A549 (cell line): ENCODE measurements at regions not wholly inside any gene's neighbourhood (a gene's known extent, or its start where the extent isn't known, plus 50 kb on each side); places are given as distances from the start of the nearest gene placed in this dataset.

Experiments
- CEBPB ChIP-seq, 2 experiments: fragments of >200 bp in 1 of 2; sonication (Bioruptor Twin) in 1 of 2; formaldehyde crosslinking in 1 of 2; IDR thresholded peaks; 2 replicates each; pipeline ENCODE4 v1.6.1; 2012 to 2016
- CHD2 ChIP-seq: fragments of 150-350 bp; IDR thresholded peaks from 2 replicates; pipeline ENCODE4 v1.6.1; 2014; ENCODE audit warnings: low read length; ENCODE audit not compliant: partially characterized antibody
- CTCF ChIP-seq: fragments of >200 bp; sonication (Bioruptor Twin); formaldehyde crosslinking; IDR thresholded peaks from 3 replicates; pipeline ENCODE4 v1.5.1; 2016
- E2F6 ChIP-seq: IDR thresholded peaks from 2 replicates; pipeline ENCODE4 v1.6.1; 2012; ENCODE audit warnings: low read depth, borderline replicate concordance
- EHMT2 ChIP-seq: fragments of 200-600 bp; sonication (generic); IDR thresholded peaks from 2 replicates; pipeline ENCODE4 v1.6.1; 2016; ENCODE audit warnings: antibody characterized with exemption, low read depth, mild to moderate bottlenecking, moderate library complexity
- EP300 ChIP-seq, 2 experiments: fragments of >200 bp; sonication (Bioruptor Twin); formaldehyde crosslinking; IDR thresholded peaks; 2 replicates in 1 of 2; 3 replicates in 1 of 2; pipeline ENCODE4 v1.6.1; 2016 to 2017
- HMGXB4 ChIP-seq: fragments of 250-450 bp; sonication (Bioruptor Pico); IDR thresholded peaks from 2 replicates; pipeline ENCODE4 v1.5.0; 2021; ENCODE audit warnings: mild to moderate bottlenecking, moderate library complexity, borderline replicate concordance
- KDM1A ChIP-seq: fragments of 200-600 bp; sonication (generic); IDR thresholded peaks from 2 replicates; pipeline ENCODE4 v1.6.1; 2016; ENCODE audit warnings: low read depth, mild to moderate bottlenecking
- MAFK ChIP-seq: fragments of 450-650 bp; IDR thresholded peaks from 2 replicates; pipeline ENCODE4 v1.6.1; 2014; ENCODE audit not compliant: partially characterized antibody
- POLR2A ChIP-seq: IDR thresholded peaks from 2 replicates; pipeline ENCODE4 v1.6.1; 2012; ENCODE audit warnings: mild to moderate bottlenecking, low read length
- SMC3 ChIP-seq: fragments of >200 bp; sonication (Bioruptor Twin); formaldehyde crosslinking; IDR thresholded peaks from 3 replicates; pipeline ENCODE4 v1.6.1; 2018; ENCODE audit warnings: inconsistent platforms
- ZFP36 ChIP-seq: fragments of 450-650 bp; IDR thresholded peaks from 2 replicates; pipeline ENCODE4 v1.6.1; 2014; ENCODE audit warnings: borderline replicate concordance; ENCODE audit not compliant: partially characterized antibody

GRCh38 chr13:109427148-109427547, 359.2 kb downstream of the IRS2 start:
- TF ChIP-seq CTCF (no peak), SMC3 (no peak), KDM1A (no peak), HMGXB4 (no peak), POLR2A (no peak), EHMT2 (no peak), E2F6 (no peak), EP300 (IDR thresholded peaks at IDR 0.05) (no peak), ZFP36 (no peak), CEBPB (IDR thresholded peaks at IDR 0.05) (no peak), MAFK (no peak), CHD2 (no peak)
